ENCODE measurements at regions not wholly inside any gene's neighbourhood (a gene's known extent, or its start where the extent isn't known, plus 50 kb on each side); places are given as distances from the start of the nearest gene placed in this dataset.

GRCh38 chr2:62343636-62344337, 147.9 kb downstream of the B3GNT2 start (continued):
- no peak for TF ChIP-seq ASH1L (IDR thresholded peaks at IDR 0.05; ENCODE audit: borderline replicate concordance, low read depth, partially characterized antibody)
- TF ChIP-seq NR2C1 (IDR thresholded peaks at IDR 0.05) = no peak
- no peak for TF ChIP-seq NR2C1 (tag; IDR thresholded peaks at IDR 0.05)
- no peak for TF ChIP-seq FOXK1 (CRISPR knock-in tag; IDR thresholded peaks at IDR 0.05; ENCODE audit: borderline replicate concordance)
- no peak for TF ChIP-seq TCF15 (CRISPR knock-in tag; IDR thresholded peaks at IDR 0.05)
- no peak for TF ChIP-seq YY1 (IDR thresholded peaks at IDR 0.05; ENCODE audit: borderline replicate concordance in 1 of 3, control insufficient read depth in 1 of 3, extremely low read depth in 1 of 3, insufficient read depth in 3 of 3, insufficient read length in 1 of 3, insufficient replicate concordance in 2 of 3, low read depth in 1 of 3, low read length in 2 of 3)
- no peak for TF ChIP-seq DNMT1 (IDR thresholded peaks at IDR 0.05)
- no peak for TF ChIP-seq SMARCB1 (IDR thresholded peaks at IDR 0.05; ENCODE audit: insufficient read length, low read depth)
- TF ChIP-seq NFIC (IDR thresholded peaks at IDR 0.05) = peak; percentile 81
- TF ChIP-seq IRF2 (CRISPR knock-in tag; IDR thresholded peaks at IDR 0.05) = no peak
- TF ChIP-seq TCF3 (CRISPR knock-in tag; IDR thresholded peaks at IDR 0.05) = peak; percentile 19; the same call in 1 of the 2 replicates
- TF ChIP-seq ZNF512 (tag; IDR thresholded peaks at IDR 0.05) = no peak
- TF ChIP-seq CEBPZ (IDR thresholded peaks at IDR 0.05; ENCODE audit: borderline replicate concordance, low read depth, low read length) = no peak
- TF ChIP-seq RERE (CRISPR knock-in tag; IDR thresholded peaks at IDR 0.05; ENCODE audit: borderline replicate concordance) = no peak
- no peak for TF ChIP-seq TAF9B (IDR thresholded peaks at IDR 0.05; ENCODE audit: partially characterized antibody)
